IPS-11a (cell line): ENCODE measurements at regions not wholly inside any gene's neighbourhood (a gene's known extent, or its start where the extent isn't known, plus 50 kb on each side); places are given as distances from the start of the nearest gene placed in this dataset.

ENCODE experiments used
- H3K4me3 ChIP-seq: one replicate; pipeline ENCODE4 v1.5.1; 2013; ENCODE audit warnings: low read depth, low read length, control low read depth

DNA sequence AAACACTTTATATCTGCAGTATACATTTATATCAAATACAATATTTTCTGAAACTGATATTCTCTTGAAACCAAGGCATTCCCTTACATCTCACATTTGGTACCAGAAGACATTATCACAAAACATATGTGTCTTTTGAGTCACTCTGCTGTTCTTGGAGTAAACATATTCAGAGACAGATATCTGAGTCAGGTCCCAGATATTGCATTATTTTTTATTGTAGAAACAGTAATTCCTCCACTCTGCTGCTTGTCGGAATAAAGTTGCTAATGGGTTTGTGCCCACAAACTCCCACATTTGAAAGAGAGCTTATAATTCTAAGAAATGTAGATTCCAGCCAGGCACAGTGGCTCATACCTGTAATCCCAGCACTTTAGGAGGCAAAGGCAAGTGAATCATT, 261.1 kb upstream of the DAPK1 start:
- no peak overlapping the region for H3K4me3 ChIP-seq

DNA sequence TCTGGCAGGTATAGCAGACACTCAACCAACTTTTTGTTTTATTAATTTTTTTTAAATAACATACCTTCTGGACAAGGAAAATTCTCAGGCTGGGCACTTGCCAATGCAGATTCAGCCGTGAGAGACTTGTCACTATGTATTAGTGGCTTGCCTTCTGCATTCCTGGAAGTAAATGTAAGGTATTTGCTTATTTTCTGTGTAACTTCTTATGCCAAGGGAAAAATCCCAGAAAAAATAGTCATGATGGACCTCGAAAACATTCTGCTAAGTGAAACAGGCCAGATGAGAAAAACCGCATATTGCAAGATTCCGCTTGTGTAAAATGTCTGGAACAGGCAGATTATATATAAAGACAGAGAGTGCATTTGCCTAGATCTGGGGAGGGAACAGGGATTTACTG, 260.3 kb upstream of the DAPK1 start:
- H3K4me3 ChIP-seq = no peak overlapping the region

DNA sequence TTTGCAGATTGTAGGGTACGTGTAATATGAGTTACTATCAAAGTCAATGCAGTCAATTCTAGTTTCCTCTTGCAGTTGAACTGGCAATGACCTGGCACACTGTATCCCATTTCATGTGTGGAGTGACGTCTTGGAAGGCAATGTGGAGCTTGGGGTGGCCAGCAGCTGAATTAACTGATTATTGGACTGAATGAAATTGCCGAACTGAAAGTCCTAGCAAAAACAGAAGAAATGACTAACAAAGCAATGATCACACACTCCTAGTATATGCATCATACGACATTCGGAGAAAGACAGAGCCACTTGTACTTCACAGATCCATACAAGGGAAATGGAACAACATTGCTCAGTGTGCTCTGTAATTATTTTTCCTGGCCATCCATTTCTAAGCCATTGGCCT, 259.1 kb upstream of the DAPK1 start:
- H3K4me3 ChIP-seq = no peak overlapping the region

DNA sequence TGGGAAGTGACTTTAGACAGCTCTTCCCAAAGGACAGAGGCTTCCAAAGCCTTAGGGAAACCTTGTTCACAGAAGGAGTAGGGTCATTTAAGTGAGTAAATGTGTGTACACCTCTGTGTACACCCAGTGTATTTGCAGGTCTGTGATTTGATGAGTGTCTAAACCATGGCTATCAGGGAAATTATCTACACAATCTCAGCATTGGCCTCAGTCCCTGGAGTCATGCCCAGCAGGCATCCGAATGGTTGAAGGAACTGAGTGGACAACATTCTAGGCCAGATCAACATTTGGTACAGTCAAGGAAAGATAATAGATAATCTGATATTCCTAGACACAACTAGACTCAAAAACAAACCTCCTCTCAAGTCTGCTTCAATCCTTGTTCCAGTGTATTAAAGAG, 258.4 kb upstream of the DAPK1 start:
- H3K4me3 ChIP-seq = no peak overlapping the region

- no peak overlapping the region for H3K4me3 ChIP-seq
Observed at GRCh38 chr9:87243602-87244001, 254.1 kb upstream of the DAPK1 start.

- no peak overlapping the region for H3K4me3 ChIP-seq
Observed at GRCh38 chr9:87245271-87245670, 252.4 kb upstream of the DAPK1 start.

- no peak overlapping the region for H3K4me3 ChIP-seq
Observed at GRCh38 chr9:87247097-87247496, 250.6 kb upstream of the DAPK1 start.

- no peak overlapping the region for H3K4me3 ChIP-seq
Observed at GRCh38 chr9:87249029-87249428, 248.6 kb upstream of the DAPK1 start.

GRCh38 chr9:87250205-87250604, 247.5 kb upstream of the DAPK1 start:
- H3K4me3 ChIP-seq = no peak overlapping the region

- no peak overlapping the region for H3K4me3 ChIP-seq
Observed at GRCh38 chr9:87255431-87256155, 242.1 kb upstream of the DAPK1 start.

- no peak overlapping the region for H3K4me3 ChIP-seq
Observed at GRCh38 chr9:87256973-87257372, 240.7 kb upstream of the DAPK1 start.

DNA sequence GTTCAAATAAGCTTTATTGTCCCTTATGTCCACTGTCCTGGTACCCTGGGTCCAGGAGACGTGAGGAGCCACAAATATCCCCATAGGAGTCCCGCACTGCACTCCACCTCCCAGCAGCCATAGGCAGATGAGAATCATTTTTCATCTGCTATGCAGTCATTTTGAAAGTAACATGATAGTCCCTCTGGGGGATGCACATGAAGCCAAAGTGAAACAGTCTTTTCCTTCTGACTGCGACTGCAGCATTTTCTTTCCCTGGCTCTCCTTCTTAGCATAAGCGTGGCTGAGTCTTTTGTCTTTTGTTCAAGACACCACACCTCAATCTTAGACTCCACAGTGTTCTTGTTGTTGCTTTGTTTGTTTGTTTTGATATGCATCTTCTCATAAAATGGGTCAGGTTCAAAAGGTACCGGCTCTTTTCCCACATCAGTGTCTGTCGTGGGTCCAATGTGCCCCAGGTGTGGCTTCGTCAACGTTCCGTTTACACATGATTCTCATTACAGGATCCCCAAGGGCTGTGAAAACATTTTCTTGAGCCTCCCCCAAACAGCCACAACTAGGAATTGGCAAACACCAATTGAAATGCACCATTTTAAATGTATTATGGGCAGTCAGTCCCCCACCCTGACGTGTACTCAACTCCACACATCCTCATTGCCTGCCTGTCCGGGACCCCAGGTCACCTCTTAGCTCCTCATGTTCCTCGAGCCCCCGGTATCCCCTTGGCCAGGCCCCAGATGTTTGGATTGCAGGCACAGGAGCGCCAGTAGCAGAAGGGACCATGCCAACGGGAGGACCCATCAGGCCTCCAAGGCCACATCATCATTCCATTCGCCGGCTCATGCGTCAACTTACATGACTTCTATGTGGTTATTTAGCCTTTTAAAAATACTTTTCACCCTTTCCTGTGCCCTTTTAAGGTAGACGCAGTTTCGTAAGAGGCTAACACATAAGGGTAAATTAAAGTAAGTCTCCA, 237.8 kb upstream of the DAPK1 start:
- H3K4me3 ChIP-seq = no peak overlapping the region

DNA sequence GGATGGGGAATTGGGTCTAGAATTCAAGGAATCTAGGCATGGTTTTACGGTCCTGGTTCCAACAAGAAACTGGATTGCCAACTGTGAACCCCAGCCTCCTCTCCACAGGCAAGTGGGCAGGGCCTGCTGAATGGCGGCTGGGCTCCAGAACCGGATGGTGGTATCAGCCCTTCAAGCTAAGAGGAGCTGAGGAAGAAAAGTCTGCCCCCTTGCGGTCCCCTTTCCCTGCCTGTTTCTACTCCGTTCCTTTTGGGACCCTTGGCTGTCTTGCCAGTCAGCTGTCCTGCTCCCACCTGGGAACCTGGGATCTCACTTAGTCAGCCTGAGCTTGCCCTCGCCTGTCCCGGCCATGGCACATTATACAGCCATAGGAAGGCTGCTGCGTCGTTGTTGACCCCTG, 234.4 kb upstream of the DAPK1 start:
- H3K4me3 ChIP-seq = no peak overlapping the region

- no peak overlapping the region for H3K4me3 ChIP-seq
Observed at GRCh38 chr9:87266697-87267096, 231.0 kb upstream of the DAPK1 start.

GRCh38 chr9:87267251-87268070, 230.2 kb upstream of the DAPK1 start:
- no peak overlapping the region for H3K4me3 ChIP-seq

DNA sequence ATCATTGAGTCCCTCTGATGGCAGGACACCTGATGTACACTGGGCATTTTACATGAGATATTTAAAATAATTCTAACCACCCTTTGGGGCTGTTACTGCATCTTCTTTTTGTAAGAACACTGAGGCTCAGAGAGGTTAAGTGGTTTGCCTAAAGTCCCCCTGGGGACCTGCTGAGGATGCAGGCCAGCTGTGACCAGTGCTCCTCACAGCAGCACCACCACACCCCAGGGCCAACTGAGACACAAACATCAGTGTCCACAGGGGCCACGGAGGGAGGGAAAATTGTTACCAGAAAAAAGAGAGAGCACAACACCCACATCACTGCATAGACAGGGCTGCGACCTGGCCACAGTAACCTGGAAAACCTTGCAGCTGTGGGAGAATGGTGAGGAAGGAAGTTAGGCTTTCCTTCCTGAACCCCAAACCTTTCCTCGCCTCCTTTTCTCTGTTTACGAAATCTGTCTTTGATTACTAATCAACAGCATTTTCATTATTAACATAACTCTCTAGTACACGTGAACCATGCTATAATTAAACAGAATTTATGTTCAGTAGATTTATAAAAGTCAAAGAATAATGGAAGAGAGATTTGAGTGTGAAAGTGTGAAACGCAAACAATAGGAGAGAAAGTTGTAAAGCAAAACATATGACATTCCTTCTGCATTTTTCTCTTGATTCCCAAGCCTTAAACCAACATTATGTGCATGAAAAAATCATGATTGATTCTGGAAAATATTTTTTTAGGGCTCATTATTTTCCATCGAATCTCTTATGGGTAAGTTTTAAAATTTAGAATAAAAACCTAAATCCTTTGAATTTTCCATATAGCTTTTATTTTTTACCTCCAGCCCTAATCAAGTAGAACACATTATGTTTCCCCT, 228.1 kb upstream of the DAPK1 start:
- H3K4me3 ChIP-seq = no peak overlapping the region

DNA sequence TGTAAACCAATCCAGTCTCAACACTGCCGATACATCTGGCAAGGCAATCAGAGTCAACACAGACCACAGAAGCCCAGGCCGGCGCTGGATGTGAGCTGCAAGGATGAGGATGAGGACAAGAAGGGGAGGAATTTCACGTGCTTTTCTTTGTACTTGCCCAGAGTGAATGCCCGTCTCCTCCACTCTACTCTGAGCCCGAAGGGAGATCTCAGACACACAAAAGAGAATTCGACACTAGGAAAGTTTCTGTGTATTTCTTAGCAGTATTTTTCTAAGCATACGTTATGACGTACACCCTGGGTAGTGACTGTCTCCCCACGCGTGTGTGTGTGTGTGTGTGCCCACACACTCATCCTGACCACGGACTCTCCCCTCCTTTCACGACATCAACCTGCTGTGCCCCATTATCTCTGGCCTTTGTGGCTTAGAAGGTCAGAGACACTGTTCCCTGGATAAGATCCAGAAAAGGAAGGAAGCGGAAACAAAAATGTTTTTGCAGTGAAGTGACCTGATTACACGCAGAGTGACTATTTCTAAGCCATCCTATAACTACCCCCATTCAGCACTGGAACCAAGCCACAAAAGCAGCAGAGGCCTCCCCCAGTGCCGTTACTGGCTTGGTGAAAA, 227.3 kb upstream of the DAPK1 start:
- no peak overlapping the region for H3K4me3 ChIP-seq

- no peak overlapping the region for H3K4me3 ChIP-seq
Observed at GRCh38 chr9:87270848-87271234, 226.8 kb upstream of the DAPK1 start.

GRCh38 chr9:87271696-87272477, 225.8 kb upstream of the DAPK1 start:
- H3K4me3 ChIP-seq = no peak overlapping the region
